Lung (tissue), 11 donors: ENCODE measurements at regions not wholly inside any gene's neighbourhood (a gene's known extent, or its start where the extent isn't known, plus 50 kb on each side); places are given as distances from the start of the nearest gene placed in this dataset.

Source experiments
- ATAC-seq: fragments of 200-7000 bp; cut with Tn5 transposase; one replicate; pipeline ENCODE4 v1.9.1; 2020; ENCODE audit warnings: moderate number of reproducible peaks; ENCODE audit not compliant: insufficient read depth, low FRiP score
- DNase-seq, 3 donors: peaks; one replicate each; pipeline ENCODE4 v3.0.0-alpha.2; 2013 to 2017
- H3K27ac ChIP-seq, 2 donors: one replicate each; pipeline ENCODE4 v1.5.1; 2013; ENCODE audit warnings: mild to moderate bottlenecking in 2 of 2, moderate library complexity in 2 of 2, control low read depth in 1 of 2, inconsistent platforms in 1 of 2, low read depth in 1 of 2, low read length in 1 of 2
- H3K27me3 ChIP-seq, 3 donors: one replicate each; pipeline ENCODE4 v1.5.1; 2013; ENCODE audit warnings: low read length in 2 of 3; ENCODE audit not compliant: control insufficient read depth in 3 of 3, insufficient read depth in 3 of 3
- H3K36me3 ChIP-seq, 4 donors: one replicate each; pipeline ENCODE4 v1.5.1; 2013; ENCODE audit warnings: low read length in 4 of 4, mild to moderate bottlenecking in 1 of 4, moderate library complexity in 1 of 4; ENCODE audit not compliant: control insufficient read depth in 4 of 4, insufficient read depth in 4 of 4
- H3K4me1 ChIP-seq, 5 donors: one replicate each; pipeline ENCODE4 v1.5.1; 2013; ENCODE audit warnings: low read length in 5 of 5, mild to moderate bottlenecking in 2 of 5, moderate library complexity in 1 of 5; ENCODE audit not compliant: control insufficient read depth in 5 of 5, insufficient read depth in 5 of 5
- H3K4me3 ChIP-seq: one replicate; pipeline ENCODE4 v1.5.1; 2013; ENCODE audit warnings: mild to moderate bottlenecking, control low read depth, moderate library complexity
- H3K9ac ChIP-seq, 2 donors: one replicate each; pipeline ENCODE4 v1.5.1; 2013; ENCODE audit warnings: low read length in 2 of 2, control low read depth in 1 of 2; ENCODE audit not compliant: insufficient read depth in 1 of 2
- H3K9me3 ChIP-seq, 4 donors: one replicate each; pipeline ENCODE4 v1.5.1; 2013; ENCODE audit warnings: low read length in 3 of 4, mild to moderate bottlenecking in 1 of 4, moderate library complexity in 1 of 4; ENCODE audit not compliant: control insufficient read depth in 4 of 4, insufficient read depth in 3 of 4
- WGBS, 2 donors: extraction: QIAGEN DNeasy Blood & Tissue Kit; methylation state at CpG; one replicate each; pipeline ENCODE4 v1.1.7; 2013; 5-methylcytosine and 5-hydroxymethylcytosine counted together
- TF ChIP-seq, protein P1 (sequence below): IDR thresholded peaks from 2 replicates; pipeline ENCODE4 v1.5.1; 2012; ENCODE audit warnings: mild to moderate bottlenecking; ENCODE audit errors: control extremely low read depth, extremely low read depth
- donor health status: control.
- donor health status: control.
- donor health status: Bipolar disorder and iron deficiency.
- donor health status: healthy.
- donor health status: DM: yes; HTN: yes; CAD: no.

DNA sequence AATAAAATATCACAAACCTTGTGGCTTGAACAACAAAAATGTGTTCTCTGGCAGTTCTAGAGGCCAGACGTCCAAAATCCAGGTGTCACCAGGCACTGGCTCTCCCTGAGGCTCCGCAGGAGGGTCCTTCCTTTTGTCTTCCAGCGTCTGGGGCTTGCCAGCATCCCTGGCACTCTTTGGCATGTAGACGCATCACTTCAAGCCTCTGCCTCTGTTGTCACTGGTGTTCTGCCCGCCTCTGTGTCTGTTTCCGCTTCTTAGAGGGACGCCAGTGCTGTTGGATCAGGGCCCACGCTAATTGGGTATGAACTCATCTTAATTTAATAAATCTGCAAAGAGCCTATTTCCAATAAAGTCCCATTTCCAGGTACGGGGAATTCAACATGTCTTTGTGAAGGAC is 273.7 kb upstream of the C1orf174 start:
- Histone ChIP-seq H3K4me3 (no peak overlapping the region), H3K9ac (no peak overlapping the region), H3K27me3 (peaks cover 0 to 7% (median 0%) of the 10 kb centered on the region in 3 donors), H3K9me3 (no peaks in the 10 kb centered on the region), H3K36me3 (no peaks in the 10 kb centered on the region), H3K4me1 (peaks cover 0 to 13% (median 0%) of the 10 kb centered on the region in 5 donors), H3K27ac (no peak overlapping the region)
- ATAC-seq (no peak), DNase-seq (no peak)
- TF ChIP-seq, protein P1, sequence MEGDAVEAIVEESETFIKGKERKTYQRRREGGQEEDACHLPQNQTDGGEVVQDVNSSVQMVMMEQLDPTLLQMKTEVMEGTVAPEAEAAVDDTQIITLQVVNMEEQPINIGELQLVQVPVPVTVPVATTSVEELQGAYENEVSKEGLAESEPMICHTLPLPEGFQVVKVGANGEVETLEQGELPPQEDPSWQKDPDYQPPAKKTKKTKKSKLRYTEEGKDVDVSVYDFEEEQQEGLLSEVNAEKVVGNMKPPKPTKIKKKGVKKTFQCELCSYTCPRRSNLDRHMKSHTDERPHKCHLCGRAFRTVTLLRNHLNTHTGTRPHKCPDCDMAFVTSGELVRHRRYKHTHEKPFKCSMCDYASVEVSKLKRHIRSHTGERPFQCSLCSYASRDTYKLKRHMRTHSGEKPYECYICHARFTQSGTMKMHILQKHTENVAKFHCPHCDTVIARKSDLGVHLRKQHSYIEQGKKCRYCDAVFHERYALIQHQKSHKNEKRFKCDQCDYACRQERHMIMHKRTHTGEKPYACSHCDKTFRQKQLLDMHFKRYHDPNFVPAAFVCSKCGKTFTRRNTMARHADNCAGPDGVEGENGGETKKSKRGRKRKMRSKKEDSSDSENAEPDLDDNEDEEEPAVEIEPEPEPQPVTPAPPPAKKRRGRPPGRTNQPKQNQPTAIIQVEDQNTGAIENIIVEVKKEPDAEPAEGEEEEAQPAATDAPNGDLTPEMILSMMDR: no peak
- WGBS, 2 donors: 70 to 79% methylated on average over 9 of the region's 9 CpGs

DNA sequence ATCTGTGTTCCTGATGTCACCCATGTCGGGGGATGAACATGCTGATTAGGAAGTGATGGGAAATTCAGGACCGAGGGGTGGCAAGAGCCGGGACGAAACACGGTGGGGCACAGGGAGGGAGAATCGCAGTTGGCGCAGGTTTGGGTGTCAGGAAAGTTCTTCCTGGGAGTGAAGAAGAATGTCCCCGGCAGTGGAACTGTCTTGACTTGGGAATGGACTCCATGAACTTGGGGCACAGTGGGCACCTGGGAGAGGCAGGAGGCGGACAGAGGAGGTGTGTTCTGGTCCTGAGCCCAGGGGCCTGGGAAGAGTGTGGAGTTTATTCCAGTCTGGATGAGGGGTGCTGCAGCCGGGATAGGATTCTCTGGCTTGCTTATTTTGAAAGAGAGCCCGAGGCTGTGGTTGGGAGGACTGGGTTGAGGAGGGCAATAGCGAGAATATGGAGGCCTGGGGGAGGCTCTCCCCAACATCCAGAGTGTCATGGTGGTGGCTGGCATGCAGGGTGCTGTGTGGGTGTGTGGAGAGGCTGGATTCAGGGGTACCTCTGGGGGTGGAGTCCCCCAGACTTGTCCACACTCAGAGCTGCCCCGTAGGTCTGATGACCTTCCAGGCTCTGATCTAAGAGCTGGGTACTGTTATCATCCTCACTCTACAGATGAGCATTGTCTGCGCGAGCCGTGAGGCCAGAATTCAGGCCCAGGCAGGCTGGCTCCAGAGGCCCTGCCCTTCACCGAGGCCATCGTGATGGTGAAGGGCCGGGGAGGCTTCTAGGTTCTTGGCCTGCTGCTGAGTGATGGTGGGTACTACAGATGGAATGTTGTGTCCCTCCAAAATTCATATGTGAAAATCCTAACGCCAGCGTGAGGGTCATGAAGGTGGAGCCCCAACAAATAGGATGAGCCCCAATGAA is 274.5 kb upstream of the C1orf174 start:
- H3K9me3 ChIP-seq: no peaks in the 10 kb centered on the region
- DNase-seq (no peak), ATAC-seq (no peak)
- no peaks in the 10 kb centered on the region for H3K27me3 ChIP-seq
- peaks cover 0 to 13% (median 0%) of the 10 kb centered on the region in 5 donors for H3K4me1 ChIP-seq
- no peaks in the 10 kb centered on the region for H3K36me3 ChIP-seq
- no peak overlapping the region for H3K4me3 ChIP-seq
- TF ChIP-seq, protein P1: no peak
- no peak overlapping the region for H3K9ac ChIP-seq
- no peak overlapping the region for H3K27ac ChIP-seq
- 90 to 92% methylated on average over 21 of the region's 21 CpGs for WGBS, 2 donors

DNA sequence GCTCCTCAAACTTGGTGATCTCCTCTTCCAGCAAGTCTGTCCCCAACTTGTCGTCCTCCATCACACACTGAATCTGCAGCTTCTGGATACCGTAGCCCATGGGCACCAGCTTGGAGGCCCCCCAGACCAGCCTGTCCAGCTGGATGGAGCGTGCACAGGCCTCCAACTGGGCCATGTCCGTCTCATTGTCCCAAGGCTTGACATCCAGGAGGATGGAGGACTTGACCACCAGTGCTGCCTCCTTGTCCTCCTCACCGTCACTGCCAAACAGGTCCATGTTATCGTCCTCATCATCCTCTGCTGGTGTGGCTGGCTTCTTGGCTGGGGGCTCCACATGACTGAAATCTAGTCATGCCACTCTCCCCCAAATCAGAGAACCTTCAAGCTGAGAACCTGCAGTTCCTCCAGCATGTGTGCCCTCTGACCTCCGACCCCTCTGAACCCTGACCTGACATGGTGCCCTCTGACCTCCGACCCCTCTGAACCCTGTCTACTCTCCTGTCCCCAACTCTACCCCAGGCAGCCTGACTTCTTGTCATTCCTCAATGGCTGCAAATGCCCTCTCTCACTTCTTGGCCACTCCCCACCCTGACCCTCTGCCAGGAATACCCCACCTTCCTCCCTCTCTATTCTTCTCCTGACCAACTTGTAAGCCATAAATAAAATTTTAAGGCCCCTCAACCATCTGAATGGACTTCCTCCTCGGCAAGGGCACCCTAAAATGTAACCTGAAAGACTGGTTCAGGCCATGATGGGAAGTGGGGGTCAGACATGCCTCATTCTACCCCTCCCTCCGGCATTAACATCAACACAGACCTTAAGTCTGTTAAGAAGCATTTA is 275.7 kb upstream of the C1orf174 start:
- ATAC-seq: no peak
- TF ChIP-seq, protein P1: no peak
- Histone ChIP-seq H3K27ac (no peak overlapping the region), H3K4me3 (no peak overlapping the region), H3K4me1 (peaks cover 0 to 13% (median 0%) of the 10 kb centered on the region in 5 donors), H3K9me3 (no peaks in the 10 kb centered on the region), H3K9ac (no peak overlapping the region), H3K27me3 (no peaks in the 10 kb centered on the region), H3K36me3 (no peaks in the 10 kb centered on the region)
- DNase-seq: no peak
- 84 to 85% methylated on average over 10 of the region's 10 CpGs for WGBS, 2 donors
